Keratinocyte (primary cell): ENCODE measurements at regions not wholly inside any gene's neighbourhood (a gene's known extent, or its start where the extent isn't known, plus 50 kb on each side); places are given as distances from the start of the nearest gene placed in this dataset.

Experiments used
- CTCF ChIP-seq, 3 experiments: IDR thresholded peaks in 1 of 3; conservative IDR thresholded peaks in 1 of 3; optimal IDR thresholded peaks in 1 of 3; 2 replicates in 2 of 3; 3 replicates in 1 of 3; pipeline versions ENCODE3 to v1.5.1; 2011; ENCODE audit warnings: low read length in 3 of 3, mild to moderate bottlenecking in 3 of 3, moderate library complexity in 2 of 3, control low read depth in 1 of 3, inconsistent platforms in 1 of 3; ENCODE audit not compliant: insufficient read depth in 2 of 3; ENCODE audit errors: extremely low read depth in 1 of 3
- EZH2 ChIP-seq: IDR thresholded peaks from one replicate; pipeline ENCODE4 v1.6.1; 2012; ENCODE audit warnings: inconsistent platforms, mild to moderate bottlenecking, low read length, moderate library complexity

GRCh38 chr16:54425068-54425467, 138.5 kb upstream of the IRX3 start:
- TF ChIP-seq CTCF (optimal IDR thresholded peaks at IDR 0.05 in 1 of 3, IDR thresholded peaks at IDR 0.05 in 1 of 3, conservative IDR thresholded peaks at IDR 0.05 in 1 of 3; ENCODE audit: extremely low read depth in 1 of 3, insufficient read depth in 2 of 3, low read length in 3 of 3) (no peak), EZH2 (no peak)
